Hepatocyte (in vitro differentiated cells): ENCODE measurements at regions not wholly inside any gene's neighbourhood (a gene's known extent, or its start where the extent isn't known, plus 50 kb on each side); places are given as distances from the start of the nearest gene placed in this dataset.

ENCODE experiments used
- DNase-seq: peaks from one replicate; pipeline ENCODE4 v3.0.0-alpha.2; 2016; ENCODE audit warnings: low spot score
- H2AFZ ChIP-seq: fragments of 200-600 bp; sonication (generic); 2 replicates; pipeline ENCODE4 v1.6.0; 2016; ENCODE audit warnings: antibody characterized with exemption, mild to moderate bottlenecking
- H3K27ac ChIP-seq: fragments of 200-600 bp; sonication (generic); 2 replicates; pipeline ENCODE4 v1.5.1; 2016; ENCODE audit warnings: mild to moderate bottlenecking
- H3K27me3 ChIP-seq: fragments of 200-600 bp; sonication (generic); 2 replicates; pipeline ENCODE4 v1.6.1; 2016
- H3K36me3 ChIP-seq: fragments of 200-600 bp; sonication (generic); replicated peaks from 2 replicates; pipeline ENCODE4 v1.5.1; 2016; ENCODE audit warnings: low read depth; ENCODE audit not compliant: insufficient read depth
- H3K4me1 ChIP-seq: fragments of 200-600 bp; sonication (generic); 2 replicates; pipeline ENCODE4 v1.5.1; 2016; ENCODE audit warnings: mild to moderate bottlenecking, moderate library complexity; ENCODE audit not compliant: insufficient read depth
- H3K4me2 ChIP-seq: fragments of 200-600 bp; sonication (generic); 2 replicates; pipeline ENCODE4 v1.6.0; 2016
- H3K4me3 ChIP-seq: fragments of 200-600 bp; sonication (generic); 2 replicates; pipeline ENCODE4 v1.5.1; 2016; ENCODE audit warnings: mild to moderate bottlenecking
- H3K79me2 ChIP-seq: fragments of 200-600 bp; sonication (generic); 2 replicates; pipeline ENCODE4 v1.6.0; 2017; ENCODE audit warnings: mild to moderate bottlenecking
- H3K9me2 ChIP-seq: fragments of 200-600 bp; sonication (generic); replicated peaks from 2 replicates; pipeline ENCODE4 v1.6.0; 2017; ENCODE audit warnings: mild to moderate bottlenecking; ENCODE audit not compliant: insufficient read depth
- H3K9me3 ChIP-seq: fragments of 200-600 bp; sonication (generic); 2 replicates; pipeline ENCODE4 v1.5.1; 2016; ENCODE audit warnings: low read depth, mild to moderate bottlenecking
- H4K20me1 ChIP-seq: fragments of 200-600 bp; sonication (generic); 2 replicates; pipeline ENCODE4 v1.6.0; 2016; ENCODE audit warnings: mild to moderate bottlenecking; ENCODE audit not compliant: insufficient read depth, poor library complexity, severe bottlenecking
- EZH2 ChIP-seq: fragments of 200-600 bp; sonication (generic); IDR thresholded peaks from 2 replicates; pipeline ENCODE4 v1.6.1; 2016; ENCODE audit warnings: antibody characterized with exemption, mild to moderate bottlenecking, borderline replicate concordance
- EZH2phosphoT487 ChIP-seq: fragments of 200-600 bp; sonication (generic); IDR thresholded peaks from one replicate; pipeline ENCODE4 v1.6.1; 2018; ENCODE audit warnings: antibody characterized with exemption, mild to moderate bottlenecking, low read depth, moderate library complexity; ENCODE audit not compliant: unreplicated experiment, severe bottlenecking
- WGBS: methylation state at CpG from one replicate; pipeline ENCODE4 v1.1.6; 2016; ENCODE audit warnings: low lambda C conversion rate; ENCODE audit errors: missing lambda C conversion rate; 5-methylcytosine and 5-hydroxymethylcytosine counted together
- TF ChIP-seq, protein P1 (sequence below): fragments of 200-600 bp; sonication (generic); IDR thresholded peaks from 2 replicates; pipeline ENCODE4 v1.5.1; 2016; ENCODE audit warnings: antibody characterized with exemption, mild to moderate bottlenecking; ENCODE audit not compliant: poor library complexity

- no peak overlapping the region for H2AFZ ChIP-seq
- H3K9me3 ChIP-seq, result no peaks in the 10 kb centered on the region
- H3K36me3 ChIP-seq, result no peaks in the 10 kb centered on the region
- H3K27ac ChIP-seq, result no peak overlapping the region
- H4K20me1 ChIP-seq, result no peaks in the 10 kb centered on the region
- H3K4me2 ChIP-seq, result no peak overlapping the region
- 98% methylated on average over 2 of the region's 2 CpGs for WGBS
- H3K27me3 ChIP-seq, result no peaks in the 10 kb centered on the region
- no peak overlapping the region for H3K4me3 ChIP-seq
- peaks cover 58% of the 10 kb centered on the region for H3K4me1 ChIP-seq
- no peak for DNase-seq
- H3K79me2 ChIP-seq, result no peaks in the 10 kb centered on the region
- TF ChIP-seq, protein P1, sequence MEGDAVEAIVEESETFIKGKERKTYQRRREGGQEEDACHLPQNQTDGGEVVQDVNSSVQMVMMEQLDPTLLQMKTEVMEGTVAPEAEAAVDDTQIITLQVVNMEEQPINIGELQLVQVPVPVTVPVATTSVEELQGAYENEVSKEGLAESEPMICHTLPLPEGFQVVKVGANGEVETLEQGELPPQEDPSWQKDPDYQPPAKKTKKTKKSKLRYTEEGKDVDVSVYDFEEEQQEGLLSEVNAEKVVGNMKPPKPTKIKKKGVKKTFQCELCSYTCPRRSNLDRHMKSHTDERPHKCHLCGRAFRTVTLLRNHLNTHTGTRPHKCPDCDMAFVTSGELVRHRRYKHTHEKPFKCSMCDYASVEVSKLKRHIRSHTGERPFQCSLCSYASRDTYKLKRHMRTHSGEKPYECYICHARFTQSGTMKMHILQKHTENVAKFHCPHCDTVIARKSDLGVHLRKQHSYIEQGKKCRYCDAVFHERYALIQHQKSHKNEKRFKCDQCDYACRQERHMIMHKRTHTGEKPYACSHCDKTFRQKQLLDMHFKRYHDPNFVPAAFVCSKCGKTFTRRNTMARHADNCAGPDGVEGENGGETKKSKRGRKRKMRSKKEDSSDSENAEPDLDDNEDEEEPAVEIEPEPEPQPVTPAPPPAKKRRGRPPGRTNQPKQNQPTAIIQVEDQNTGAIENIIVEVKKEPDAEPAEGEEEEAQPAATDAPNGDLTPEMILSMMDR, result no peak
- TF ChIP-seq EZH2phosphoT487 (no peak), EZH2 (no peak)
- H3K9me2 ChIP-seq, result no peaks in the 10 kb centered on the region
Measured at GRCh38 chr11:27207025-27207650, 155.9 kb downstream of the CCDC34 start.

- no peaks in the 10 kb centered on the region for H3K36me3 ChIP-seq
- no peaks in the 10 kb centered on the region for H4K20me1 ChIP-seq
- no peak overlapping the region for H3K4me3 ChIP-seq
- no peak for DNase-seq
- no peaks in the 10 kb centered on the region for H3K9me3 ChIP-seq
- no peaks in the 10 kb centered on the region for H3K9me2 ChIP-seq
- H3K27ac ChIP-seq, result peak overlapping the region; percentile 83
- peak overlapping the region; percentile 14 for H3K4me2 ChIP-seq
- H3K27me3 ChIP-seq, result no peaks in the 10 kb centered on the region
- no peak overlapping the region for H2AFZ ChIP-seq
- no peaks in the 10 kb centered on the region for H3K79me2 ChIP-seq
- TF ChIP-seq, protein P1, result no peak
- TF ChIP-seq EZH2phosphoT487, result no peak
- no peak for TF ChIP-seq EZH2
- H3K4me1 ChIP-seq, result peaks cover 67% of the 10 kb centered on the region
Measured at GRCh38 chr11:27205779-27206570, 157.0 kb downstream of the CCDC34 start.

GRCh38 chr11:27205250-27205649 is 157.8 kb downstream of the CCDC34 start:
- no peaks in the 10 kb centered on the region for H3K27me3 ChIP-seq
- H3K4me1 ChIP-seq, result peaks cover 72% of the 10 kb centered on the region
- H3K9me3 ChIP-seq, result no peaks in the 10 kb centered on the region
- peak overlapping the region; percentile 83 for H3K27ac ChIP-seq
- H4K20me1 ChIP-seq, result no peaks in the 10 kb centered on the region
- no peaks in the 10 kb centered on the region for H3K9me2 ChIP-seq
- no peak overlapping the region for H3K4me3 ChIP-seq
- H3K36me3 ChIP-seq, result no peaks in the 10 kb centered on the region
- no peaks in the 10 kb centered on the region for H3K79me2 ChIP-seq
- H3K4me2 ChIP-seq, result no peak overlapping the region
- no peak for DNase-seq
- 20% methylated on average over 3 of the region's 3 CpGs for WGBS
- no peak overlapping the region for H2AFZ ChIP-seq
- TF ChIP-seq, protein P1, result no peak
- TF ChIP-seq EZH2phosphoT487 (no peak), EZH2 (no peak)
